GM12878 (cell line): ENCODE measurements at regions not wholly inside any gene's neighbourhood (a gene's known extent, or its start where the extent isn't known, plus 50 kb on each side); places are given as distances from the start of the nearest gene placed in this dataset.

Experiments
- ATAC-seq: fragments of 200-7000 bp; cut with Tn5 transposase; 3 replicates; pipeline ENCODE4 v1.9.1; 2020; ENCODE audit warnings: mild to moderate bottlenecking, moderate library complexity
- BruUV-seq: library from RNA; stranded (reverse); fragments of 400-500 nt; replicated peaks from 2 replicates; lab custom pipeline; 2021; lab: Mats Ljungman, UMichigan
- CTCF ChIA-PET: fragments of 300-600 bp; sonication (Branson Sonifier 250); formaldehyde crosslinking; extraction: SDS; loops from one replicate; lab custom pipeline; 2021; ENCODE audit warnings: inconsistent platforms; lab: Yijun Ruan, JAX
- POLR2A ChIA-PET: fragments of 350-600 bp; formaldehyde crosslinking; extraction: SDS; loops from one replicate; lab custom pipeline; 2021; ENCODE audit warnings: inconsistent platforms; lab: Charles Lee
- RAD21 ChIA-PET: fragments of 300-600 bp; sonication (Branson Sonifier 250); formaldehyde crosslinking; loops from one replicate; lab custom pipeline; 2023; ENCODE audit warnings: antibody characterized with exemption; ENCODE audit not compliant: unreplicated experiment; lab: Charles Lee
- SMC1A ChIA-PET: fragments of 300-600 bp; sonication (Branson Sonifier 250); formaldehyde crosslinking; loops from one replicate; lab custom pipeline; 2023; ENCODE audit not compliant: unreplicated experiment, uncharacterized antibody; lab: Charles Lee
- DNase-seq: peaks from one replicate; pipeline ENCODE4 v3.0.0-alpha.2; 2011; ENCODE audit warnings: low read depth, low spot score
- FAIRE-seq: peaks from 3 replicates; lab custom pipeline; 2011; peaks lifted over from hg19 to GRCh38; lab: Jason Lieb, UNC
- H2AFZ ChIP-seq: 2 replicates; pipeline ENCODE4 v1.6.0; 2011; ENCODE audit warnings: low read depth, low read length, control low read depth; ENCODE audit not compliant: control insufficient read depth
- H3K27ac ChIP-seq: 2 replicates; pipeline ENCODE4 v1.5.1; 2011; ENCODE audit warnings: control low read depth; ENCODE audit not compliant: control insufficient read depth, insufficient read depth
- H3K27me3 ChIP-seq, 2 experiments: replicated peaks in 1 of 2; 2 replicates each; pipeline versions ENCODE4 v1.6.0 to v1.6.1; 2011; ENCODE audit warnings: low read length in 1 of 2; ENCODE audit not compliant: control insufficient read depth in 2 of 2, insufficient read depth in 2 of 2
- H3K36me3 ChIP-seq, 2 experiments: 2 replicates each; pipeline ENCODE4 v1.5.1; 2011; ENCODE audit warnings: low read length in 1 of 2; ENCODE audit not compliant: control insufficient read depth in 2 of 2, insufficient read depth in 2 of 2
- H3K4me1 ChIP-seq: 2 replicates; pipeline ENCODE4 v1.6.1; 2011; ENCODE audit warnings: mild to moderate bottlenecking, low read length, moderate library complexity, mixed read lengths; ENCODE audit not compliant: control insufficient read depth, insufficient read depth
- H3K4me2 ChIP-seq: 2 replicates; pipeline ENCODE4 v1.6.0; 2011; ENCODE audit warnings: control low read depth; ENCODE audit not compliant: control insufficient read depth, insufficient read depth
- H3K4me3 ChIP-seq: fragments of 200-600 bp; sonication (generic); 2 replicates; pipeline ENCODE4 v1.5.1; 2016
- H3K79me2 ChIP-seq: 2 replicates; pipeline ENCODE4 v1.6.0; 2011; ENCODE audit warnings: low read length; ENCODE audit not compliant: control insufficient read depth, insufficient read depth
- H3K9ac ChIP-seq: 2 replicates; pipeline ENCODE4 v1.8.0; 2011; ENCODE audit warnings: low read length, control low read depth, mixed read lengths; ENCODE audit not compliant: control insufficient read depth, insufficient read depth
- H3K9me3 ChIP-seq: replicated peaks from 3 replicates; pipeline ENCODE4 v1.5.1; 2011; ENCODE audit warnings: mild to moderate bottlenecking, low read length; ENCODE audit not compliant: control insufficient read depth, insufficient read depth
- H4K20me1 ChIP-seq: 2 replicates; pipeline ENCODE4 v1.6.0; 2011; ENCODE audit not compliant: control insufficient read depth, insufficient read depth
- CHD1 ChIP-seq: IDR thresholded peaks from 2 replicates; pipeline ENCODE4 v1.6.1; 2012; ENCODE audit warnings: low read depth, low read length, improper control_type of control experiment
- CREB1 ChIP-seq: IDR thresholded peaks from 2 replicates; pipeline ENCODE4 v1.6.1; 2012; ENCODE audit warnings: low read depth, mild to moderate bottlenecking, inconsistent platforms
- HDAC2 ChIP-seq: fragments of 200-600 bp; sonication (generic); IDR thresholded peaks from 2 replicates; pipeline ENCODE4 v1.6.1; 2017
- MYB ChIP-seq: fragments of 150-350 bp; IDR thresholded peaks from 2 replicates; pipeline ENCODE4 v1.6.1; 2014; ENCODE audit warnings: mild to moderate bottlenecking, low read depth, low read length, borderline replicate concordance
- NR2C2 ChIP-seq: IDR thresholded peaks from 2 replicates; pipeline ENCODE4 v1.6.1; 2011; ENCODE audit warnings: borderline replicate concordance, low read depth; ENCODE audit not compliant: control insufficient read depth, insufficient read length
- RB1 ChIP-seq: fragments of 450-650 bp; formaldehyde crosslinking; IDR thresholded peaks from 2 replicates; pipeline ENCODE4 v1.6.1; 2017; ENCODE audit warnings: mild to moderate bottlenecking, borderline replicate concordance
- RUNX3 ChIP-seq: IDR thresholded peaks from 2 replicates; pipeline ENCODE4 v1.6.1; 2012; ENCODE audit warnings: low read length, inconsistent platforms
- SP1 ChIP-seq: IDR thresholded peaks from one replicate; pipeline ENCODE4 v1.6.1; 2011; ENCODE audit warnings: low read depth, low read length
- TARDBP ChIP-seq: IDR thresholded peaks from 2 replicates; pipeline ENCODE4 v1.6.1; 2016; ENCODE audit warnings: borderline replicate concordance
- YY1 ChIP-seq: IDR thresholded peaks from 2 replicates; pipeline ENCODE4 v1.6.1; 2011; ENCODE audit warnings: low read depth, mild to moderate bottlenecking, low read length
- in situ Hi-C: fragments of 300-500 bp; cut with MboI; formaldehyde crosslinking; loops from 9 replicates; pipeline ENCODE4 v1.14.3; 2018; ENCODE audit warnings: mixed read lengths
- intact Hi-C: fragments of 100-400 bp; cut with micrococcal nuclease; formaldehyde crosslinking; loops from one replicate; pipeline ENCODE4 v1.14.2; 2022; ENCODE audit not compliant: unreplicated experiment
- TF ChIP-seq, protein P1 (sequence below): fragments of 450-650 bp; IDR thresholded peaks from 2 replicates; pipeline ENCODE4 v1.6.1; 2017; ENCODE audit warnings: mild to moderate bottlenecking, low read depth, inconsistent platforms; ENCODE audit not compliant: poor library complexity, severe bottlenecking

DNA sequence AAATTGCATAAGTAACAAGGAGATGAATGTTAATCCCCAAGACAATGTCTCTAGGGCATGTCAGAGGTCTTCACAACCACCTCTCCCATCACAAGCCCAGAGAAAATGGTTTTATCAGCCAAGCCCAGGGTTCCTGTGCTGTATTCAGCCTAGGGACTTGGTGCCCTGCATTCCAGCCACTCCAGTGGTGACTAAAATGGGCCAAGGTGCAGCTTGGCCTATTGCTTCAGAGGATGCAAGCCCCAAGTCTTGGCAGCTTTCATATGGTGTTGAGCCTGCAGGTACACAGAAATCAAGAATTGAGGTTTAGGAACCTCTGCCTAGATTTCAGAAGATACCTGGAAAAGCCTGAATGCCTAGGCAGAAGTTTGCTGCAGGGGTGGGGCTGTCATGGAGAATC, 1118.6 kb downstream of the PLA2G4A start:
- no peak for ATAC-seq
- Histone ChIP-seq H3K9me3 (no peaks in the 10 kb centered on the region; the same call in 1 of the 3 replicates), H3K27me3 (no peaks in the 10 kb centered on the region), H3K4me3 (no peak overlapping the region), H3K79me2 (no peaks in the 10 kb centered on the region), H3K27ac (no peak overlapping the region), H3K9ac (no peak overlapping the region), H3K36me3 (no peaks in the 10 kb centered on the region), H4K20me1 (no peaks in the 10 kb centered on the region), H3K4me2 (no peak overlapping the region), H3K4me1 (no peaks in the 10 kb centered on the region), H2AFZ (no peak overlapping the region)
- CTCF ChIA-PET, result no interaction called here
- no peak for TF ChIP-seq SP1
- TF ChIP-seq RUNX3, result no peak
- TF ChIP-seq, protein P1, sequence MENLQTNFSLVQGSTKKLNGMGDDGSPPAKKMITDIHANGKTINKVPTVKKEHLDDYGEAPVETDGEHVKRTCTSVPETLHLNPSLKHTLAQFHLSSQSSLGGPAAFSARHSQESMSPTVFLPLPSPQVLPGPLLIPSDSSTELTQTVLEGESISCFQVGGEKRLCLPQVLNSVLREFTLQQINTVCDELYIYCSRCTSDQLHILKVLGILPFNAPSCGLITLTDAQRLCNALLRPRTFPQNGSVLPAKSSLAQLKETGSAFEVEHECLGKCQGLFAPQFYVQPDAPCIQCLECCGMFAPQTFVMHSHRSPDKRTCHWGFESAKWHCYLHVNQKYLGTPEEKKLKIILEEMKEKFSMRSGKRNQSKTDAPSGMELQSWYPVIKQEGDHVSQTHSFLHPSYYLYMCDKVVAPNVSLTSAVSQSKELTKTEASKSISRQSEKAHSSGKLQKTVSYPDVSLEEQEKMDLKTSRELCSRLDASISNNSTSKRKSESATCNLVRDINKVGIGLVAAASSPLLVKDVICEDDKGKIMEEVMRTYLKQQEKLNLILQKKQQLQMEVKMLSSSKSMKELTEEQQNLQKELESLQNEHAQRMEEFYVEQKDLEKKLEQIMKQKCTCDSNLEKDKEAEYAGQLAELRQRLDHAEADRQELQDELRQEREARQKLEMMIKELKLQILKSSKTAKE, result no peak
- no peak for TF ChIP-seq YY1
- no peak for TF ChIP-seq NR2C2
- TF ChIP-seq CREB1, result no peak
- TF ChIP-seq MYB, result no peak
- TF ChIP-seq TARDBP, result no peak
- TF ChIP-seq CHD1, result no peak
- no peak for TF ChIP-seq HDAC2
- TF ChIP-seq RB1, result no peak
- no peak for FAIRE-seq
- DNase-seq, result no peak
- intact Hi-C loops, result loop anchor here (5.0 kb wide), 1 partner anchor 40 kb away; no protein-coding TSS in a partner anchor
- in situ Hi-C loops, result no loop called here
- RAD21 ChIA-PET, result no interaction called here
- POLR2A ChIA-PET, result no interaction called here
- SMC1A ChIA-PET, result interaction anchor here (0.7 to 1.3 kb wide), 2 partner anchors 33 to 180 kb away, joined by 3 read pairs; no protein-coding TSS in a partner anchor
- BruUV-seq, result no TSS peak
